Endodermal cell (in vitro differentiated cells): ENCODE measurements at regions not wholly inside any gene's neighbourhood (a gene's known extent, or its start where the extent isn't known, plus 50 kb on each side); places are given as distances from the start of the nearest gene placed in this dataset.
"Not testable (repeated sequence)": the region's sequence is repeated elsewhere in the genome, so short reads cannot be mapped to it uniquely, and the experiment has no call there.

ENCODE experiments used
- DNase-seq: peaks from one replicate; pipeline ENCODE4 v3.0.0-alpha.2; 2017
- H3K27ac ChIP-seq: 2 replicates; pipeline ENCODE4 v1.5.1; 2013; ENCODE audit warnings: mild to moderate bottlenecking, low read depth, low read length, moderate library complexity
- H3K27me3 ChIP-seq: 2 replicates; pipeline ENCODE4 v1.6.1; 2013; ENCODE audit warnings: mild to moderate bottlenecking, low read length, moderate library complexity; ENCODE audit not compliant: insufficient read depth, control insufficient read depth, poor library complexity, severe bottlenecking
- H3K36me3 ChIP-seq: 2 replicates; pipeline ENCODE4 v1.7.0; 2013; ENCODE audit warnings: mild to moderate bottlenecking, low read length, moderate library complexity; ENCODE audit not compliant: control insufficient read depth, insufficient read depth
- H3K4me1 ChIP-seq: one replicate; pipeline ENCODE4 v1.7.0; 2013; ENCODE audit warnings: low read length; ENCODE audit not compliant: control insufficient read depth, insufficient read depth
- H3K4me3 ChIP-seq: 2 replicates; pipeline ENCODE4 v1.5.1; 2013; ENCODE audit warnings: mild to moderate bottlenecking, low read length, moderate library complexity
- H3K9ac ChIP-seq: 2 replicates; pipeline ENCODE4 v1.6.1; 2013; ENCODE audit warnings: mild to moderate bottlenecking, low read length, moderate library complexity; ENCODE audit not compliant: poor library complexity, severe bottlenecking; ENCODE audit errors: extremely low read depth
- H3K9me3 ChIP-seq: 2 replicates; pipeline ENCODE4 v1.6.1; 2013; ENCODE audit warnings: mild to moderate bottlenecking, low read length, moderate library complexity; ENCODE audit not compliant: control insufficient read depth
- H3K27ac Mint-ChIP-seq: 2 replicates; pipeline ENCODE4 v1.8.0; 2020; ENCODE audit warnings: mixed read lengths
- H3K27me3 Mint-ChIP-seq: 2 replicates; pipeline ENCODE4 v1.8.0; 2021; ENCODE audit warnings: mild to moderate bottlenecking, mixed read lengths; ENCODE audit not compliant: insufficient read depth
- H3K36me3 Mint-ChIP-seq: 2 replicates; pipeline ENCODE4 v1.8.0; 2020; ENCODE audit warnings: low read depth, mixed read lengths
- H3K4me1 Mint-ChIP-seq: 2 replicates; pipeline ENCODE4 v1.8.0; 2020; ENCODE audit warnings: mixed read lengths
- H3K4me3 Mint-ChIP-seq: 2 replicates; pipeline ENCODE4 v1.8.0; 2020; ENCODE audit warnings: mild to moderate bottlenecking, moderate library complexity, mixed read lengths
- H3K9me3 Mint-ChIP-seq: 2 replicates; pipeline ENCODE4 v1.8.0; 2020; ENCODE audit warnings: mild to moderate bottlenecking, mixed read lengths
- WGBS, 2 experiments: methylation state at CpG; one replicate each; pipeline versions ENCODE4 v1.1.5 to v1.1.7; 2013; ENCODE audit warnings: missing lambda C conversion rate in 2 of 2, mixed read lengths in 1 of 2; ENCODE audit not compliant: insufficient coverage in 1 of 2, insufficient read length in 1 of 2; 5-methylcytosine and 5-hydroxymethylcytosine counted together
- TF ChIP-seq, protein P1 (sequence below): fragments of 200-600 bp; sonication (generic); conservative IDR thresholded peaks from 2 replicates; pipeline ENCODE4 v1.5.0; 2021; ENCODE audit warnings: antibody characterized with exemption, mild to moderate bottlenecking

DNA sequence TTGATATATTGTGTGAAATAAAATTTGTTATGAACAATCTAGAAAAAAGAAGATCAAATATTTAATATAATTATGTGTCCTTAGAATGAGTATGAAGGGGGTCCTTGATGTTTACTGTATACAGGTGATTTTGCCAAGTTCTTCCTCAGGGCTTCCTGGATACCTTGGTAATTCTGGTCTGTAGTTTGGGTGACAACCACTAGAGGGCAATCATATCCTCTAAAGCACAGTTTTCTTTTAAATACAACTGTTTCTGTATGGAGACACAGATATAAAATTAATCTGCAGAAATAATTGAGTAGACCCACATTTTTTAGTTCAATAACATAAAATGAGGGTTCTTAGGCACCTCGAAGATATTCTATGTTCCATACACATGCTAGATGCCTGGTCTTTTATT lies 157.7 kb downstream of the SPANXN1 start:
- no peaks in the 10 kb centered on the region for H3K36me3 Mint-ChIP-seq
- Histone ChIP-seq H3K9ac (no peak overlapping the region), H3K4me3 (no peak overlapping the region), H3K4me1 (no peaks in the 10 kb centered on the region), H3K27me3 (no peaks in the 10 kb centered on the region), H3K36me3 (no peaks in the 10 kb centered on the region), H3K27ac (no peak overlapping the region), H3K9me3 (peaks cover 10% of the 10 kb centered on the region)
- peak; percentile 63 for DNase-seq
- peaks cover 33% of the 10 kb centered on the region for H3K9me3 Mint-ChIP-seq
- no peak overlapping the region for H3K4me3 Mint-ChIP-seq
- H3K27ac Mint-ChIP-seq = no peak overlapping the region
- no peaks in the 10 kb centered on the region for H3K27me3 Mint-ChIP-seq
- WGBS, 2 experiments = no CpG with 5 or more reads among the region's 1 CpG
- H3K4me1 Mint-ChIP-seq = no peaks in the 10 kb centered on the region
- TF ChIP-seq, protein P1, sequence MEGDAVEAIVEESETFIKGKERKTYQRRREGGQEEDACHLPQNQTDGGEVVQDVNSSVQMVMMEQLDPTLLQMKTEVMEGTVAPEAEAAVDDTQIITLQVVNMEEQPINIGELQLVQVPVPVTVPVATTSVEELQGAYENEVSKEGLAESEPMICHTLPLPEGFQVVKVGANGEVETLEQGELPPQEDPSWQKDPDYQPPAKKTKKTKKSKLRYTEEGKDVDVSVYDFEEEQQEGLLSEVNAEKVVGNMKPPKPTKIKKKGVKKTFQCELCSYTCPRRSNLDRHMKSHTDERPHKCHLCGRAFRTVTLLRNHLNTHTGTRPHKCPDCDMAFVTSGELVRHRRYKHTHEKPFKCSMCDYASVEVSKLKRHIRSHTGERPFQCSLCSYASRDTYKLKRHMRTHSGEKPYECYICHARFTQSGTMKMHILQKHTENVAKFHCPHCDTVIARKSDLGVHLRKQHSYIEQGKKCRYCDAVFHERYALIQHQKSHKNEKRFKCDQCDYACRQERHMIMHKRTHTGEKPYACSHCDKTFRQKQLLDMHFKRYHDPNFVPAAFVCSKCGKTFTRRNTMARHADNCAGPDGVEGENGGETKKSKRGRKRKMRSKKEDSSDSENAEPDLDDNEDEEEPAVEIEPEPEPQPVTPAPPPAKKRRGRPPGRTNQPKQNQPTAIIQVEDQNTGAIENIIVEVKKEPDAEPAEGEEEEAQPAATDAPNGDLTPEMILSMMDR = peak; percentile 81

DNA sequence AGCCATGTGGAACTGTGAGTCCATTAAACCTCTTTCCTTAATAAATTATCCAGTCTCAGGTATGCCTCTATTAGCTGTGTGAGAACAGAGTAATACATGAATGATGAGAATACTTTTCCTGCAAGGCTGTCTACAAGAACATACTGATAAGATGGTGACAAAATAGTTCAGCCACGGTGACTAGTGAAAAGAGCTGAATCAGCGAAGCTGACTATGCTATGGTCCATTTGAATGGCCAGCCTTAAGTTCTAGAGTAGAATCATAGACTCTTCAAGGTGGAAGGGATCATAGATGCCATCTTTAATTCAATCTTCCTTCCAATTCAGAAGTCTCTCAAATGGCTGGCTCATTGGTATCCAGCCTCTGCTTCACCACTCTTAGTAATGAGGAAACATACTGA lies 163.3 kb downstream of the SPANXN1 start:
- no peak overlapping the region for H3K4me3 Mint-ChIP-seq
- TF ChIP-seq, protein P1 = no peak
- Histone ChIP-seq H3K27ac (no peak overlapping the region), H3K9me3 (peaks cover 14% of the 10 kb centered on the region), H3K9ac (no peak overlapping the region), H3K4me1 (no peaks in the 10 kb centered on the region), H3K4me3 (no peak overlapping the region), H3K36me3 (no peaks in the 10 kb centered on the region), H3K27me3 (no peaks in the 10 kb centered on the region)
- DNase-seq = no peak
- 55 to 73% methylated on average over 2 of the region's 2 CpGs for WGBS, 2 experiments
- H3K27me3 Mint-ChIP-seq = no peaks in the 10 kb centered on the region
- no peak overlapping the region for H3K27ac Mint-ChIP-seq
- H3K4me1 Mint-ChIP-seq = no peaks in the 10 kb centered on the region
- peaks cover 37% of the 10 kb centered on the region for H3K9me3 Mint-ChIP-seq
- no peaks in the 10 kb centered on the region for H3K36me3 Mint-ChIP-seq

DNA sequence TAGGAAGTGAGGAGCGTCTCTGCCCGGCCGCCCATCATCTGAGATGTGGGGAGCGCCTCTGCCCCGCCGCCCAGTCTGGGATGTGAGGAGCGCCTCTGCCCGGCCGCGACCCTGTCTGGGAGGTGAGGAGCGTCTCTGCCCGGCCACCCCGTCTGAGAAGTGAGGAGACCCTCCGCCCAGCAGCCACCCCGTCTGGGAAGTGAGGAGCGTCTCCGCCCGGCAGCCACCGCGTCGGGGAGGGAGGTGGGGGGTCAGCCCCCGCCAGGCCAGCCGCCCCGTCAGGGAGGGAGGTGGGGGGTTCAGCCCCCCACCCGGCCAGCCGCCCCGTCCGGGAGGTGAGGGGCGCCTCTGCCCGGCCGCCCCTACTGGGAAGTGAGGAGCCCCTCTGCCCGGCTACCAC lies 188.9 kb downstream of the SPANXN1 start:
- H3K36me3 Mint-ChIP-seq, H3K27ac Mint-ChIP-seq, H3K4me1 ChIP-seq, H3K27me3 ChIP-seq, H3K27ac ChIP-seq, H3K4me1 Mint-ChIP-seq, H3K9ac ChIP-seq, DNase-seq, H3K4me3 Mint-ChIP-seq, H3K36me3 ChIP-seq, H3K4me3 ChIP-seq, H3K27me3 Mint-ChIP-seq: not testable (repeated sequence)
- peaks cover 30% of the 10 kb centered on the region for H3K9me3 Mint-ChIP-seq
- WGBS, 2 experiments = no CpG with 5 or more reads among the region's 32 CpGs
- H3K9me3 ChIP-seq = peaks cover 11% of the 10 kb centered on the region

DNA sequence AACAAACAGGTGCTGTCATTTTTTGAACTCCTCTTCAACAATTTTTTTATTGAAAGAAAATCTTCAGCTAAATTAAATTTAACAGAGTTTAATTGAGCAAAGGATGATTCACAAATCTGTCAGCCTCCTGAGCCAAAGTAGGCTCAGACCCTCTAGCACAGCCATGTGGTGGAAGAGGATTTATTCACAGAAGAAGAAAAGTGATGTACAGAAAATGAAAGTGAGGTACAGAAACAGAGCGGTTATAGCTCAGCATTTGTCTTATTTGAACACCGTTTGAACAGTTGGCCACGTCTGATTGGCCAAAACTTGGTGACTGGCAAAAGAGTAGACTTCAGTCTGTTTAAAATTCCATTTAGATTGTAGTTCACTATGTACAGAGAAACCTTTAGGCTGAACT lies 217.3 kb downstream of the SPANXN1 start:
- Mint-ChIP-seq H3K27ac (no peak overlapping the region), H3K27me3 (no peaks in the 10 kb centered on the region), H3K9me3 (peaks cover 42% of the 10 kb centered on the region), H3K36me3 (no peaks in the 10 kb centered on the region), H3K4me3 (no peak overlapping the region), H3K4me1 (peaks cover 9% of the 10 kb centered on the region)
- no peaks in the 10 kb centered on the region for H3K4me1 ChIP-seq
- no peak overlapping the region for H3K27ac ChIP-seq
- TF ChIP-seq, protein P1 = no peak
- no peaks in the 10 kb centered on the region for H3K27me3 ChIP-seq
- H3K9ac ChIP-seq = no peak overlapping the region
- 40 to 76% methylated on average over 1 to 3 of the region's 3 CpGs for WGBS, 2 experiments
- H3K36me3 ChIP-seq = no peaks in the 10 kb centered on the region
- DNase-seq = no peak
- peaks cover 6% of the 10 kb centered on the region for H3K9me3 ChIP-seq
- no peak overlapping the region for H3K4me3 ChIP-seq
